Panc1 (cell line): ENCODE measurements at regions not wholly inside any gene's neighbourhood (a gene's known extent, or its start where the extent isn't known, plus 50 kb on each side); places are given as distances from the start of the nearest gene placed in this dataset.

ENCODE experiments used
- ATAC-seq: fragments of 200-7000 bp; cut with Tn5 transposase; 2 replicates; pipeline ENCODE4 v1.9.1; 2020; ENCODE audit warnings: mild to moderate bottlenecking, moderate library complexity
- BruUV-seq: library from RNA; stranded (reverse); fragments of 400-500 nt; replicated peaks from 2 replicates; lab custom pipeline; 2021; lab: Mats Ljungman, UMichigan
- CTCF ChIA-PET: fragments of 300-600 bp; sonication (Branson Sonifier 250); formaldehyde crosslinking; loops from one replicate; lab custom pipeline; 2022; ENCODE audit warnings: antibody characterized with exemption; lab: Charles Lee
- POLR2A ChIA-PET: fragments of 300-600 bp; sonication (Branson Sonifier 250); formaldehyde crosslinking; loops from one replicate; lab custom pipeline; 2022; ENCODE audit warnings: antibody characterized with exemption; lab: Charles Lee
- DNase-seq: peaks from one replicate; pipeline ENCODE4 v3.0.0-alpha.2; 2010; ENCODE audit warnings: low read depth, low spot score
- H3K27ac ChIP-seq: 2 replicates; pipeline ENCODE4 v1.5.1; 2011; ENCODE audit warnings: mild to moderate bottlenecking, low read length, inconsistent platforms
- H3K27me3 ChIP-seq: fragments of 200-500 bp; sonication (Bioruptor generic); 2 replicates; pipeline ENCODE4 v1.6.0; 2014; ENCODE audit warnings: low read length, inconsistent platforms; ENCODE audit not compliant: control insufficient read depth, insufficient read depth
- H3K36me3 ChIP-seq: fragments of 200-500 bp; sonication (Bioruptor generic); 2 replicates; pipeline ENCODE4 v1.5.1; 2014; ENCODE audit warnings: inconsistent platforms, mild to moderate bottlenecking, low read length, moderate library complexity; ENCODE audit not compliant: control insufficient read depth, insufficient read depth
- H3K4me1 ChIP-seq: 2 replicates; pipeline ENCODE4 v1.5.1; 2011; ENCODE audit warnings: inconsistent platforms, mild to moderate bottlenecking, low read length, moderate library complexity; ENCODE audit not compliant: control insufficient read depth, insufficient read depth
- H3K4me3 ChIP-seq, 2 experiments: 2 replicates each; pipeline ENCODE4 v1.5.1; 2011 to 2012; ENCODE audit warnings: low read depth in 2 of 2, low read length in 2 of 2, mild to moderate bottlenecking in 2 of 2, inconsistent platforms in 1 of 2, moderate library complexity in 1 of 2
- H3K9me3 ChIP-seq: fragments of 200-500 bp; sonication (Bioruptor generic); 2 replicates; pipeline ENCODE4 v1.5.1; 2014; ENCODE audit warnings: low read depth, mild to moderate bottlenecking, inconsistent platforms, low read length, moderate library complexity; ENCODE audit not compliant: control insufficient read depth, insufficient read depth
- POLR2AphosphoS5 ChIP-seq: IDR thresholded peaks from 2 replicates; pipeline ENCODE4 v1.6.1; 2012; ENCODE audit warnings: mild to moderate bottlenecking, low read depth, low read length, moderate library complexity
- SIN3A ChIP-seq: IDR thresholded peaks from 2 replicates; pipeline ENCODE4 v1.6.1; 2012; ENCODE audit warnings: low read depth, mild to moderate bottlenecking, low read length, moderate library complexity, borderline replicate concordance; ENCODE audit not compliant: insufficient read depth
- TCF7L2 ChIP-seq: IDR thresholded peaks from 2 replicates; pipeline ENCODE4 v1.6.1; 2011; ENCODE audit warnings: mild to moderate bottlenecking, low read depth, low read length, inconsistent platforms
- in situ Hi-C: cut with HindIII; loops from 2 replicates; pipeline ENCODE4 v1.10.0; 2016; ENCODE audit warnings: low sequenced_read_pairs, low pct_unique_long_range_greater_than_20kb
- intact Hi-C: fragments of 100-400 bp; cut with micrococcal nuclease; formaldehyde crosslinking; loops from one replicate; pipeline ENCODE4 v1.10.0; 2022; ENCODE audit not compliant: unreplicated experiment
- TF ChIP-seq, protein P1 (sequence below), 2 experiments: IDR thresholded peaks; 2 replicates each; pipeline ENCODE4 v1.6.1; 2011 to 2012; ENCODE audit warnings: low read depth in 2 of 2, control low read depth in 1 of 2, low read length in 1 of 2, mild to moderate bottlenecking in 1 of 2, moderate library complexity in 1 of 2; ENCODE audit not compliant: insufficient read depth in 1 of 2
- TF ChIP-seq, protein P2 (sequence below): fragments of 450-650 bp; IDR thresholded peaks from 2 replicates; pipeline ENCODE4 v1.5.1; 2017; ENCODE audit warnings: mild to moderate bottlenecking

GRCh38 chr9:82418334-82418733, 429.8 kb downstream of the SPATA31D1 start:
- Histone ChIP-seq H3K36me3 (no peaks in the 10 kb centered on the region), H3K4me3 (no peak overlapping the region), H3K27ac (no peak overlapping the region), H3K4me1 (no peaks in the 10 kb centered on the region), H3K9me3 (no peaks in the 10 kb centered on the region), H3K27me3 (no peaks in the 10 kb centered on the region)
- BruUV-seq: no TSS peak
- in situ Hi-C loops (no loop called here), intact Hi-C loops (no loop called here)
- CTCF ChIA-PET: no interaction called here
- TF ChIP-seq TCF7L2 (no peak), POLR2AphosphoS5 (no peak), SIN3A (no peak)
- TF ChIP-seq, protein P1, sequence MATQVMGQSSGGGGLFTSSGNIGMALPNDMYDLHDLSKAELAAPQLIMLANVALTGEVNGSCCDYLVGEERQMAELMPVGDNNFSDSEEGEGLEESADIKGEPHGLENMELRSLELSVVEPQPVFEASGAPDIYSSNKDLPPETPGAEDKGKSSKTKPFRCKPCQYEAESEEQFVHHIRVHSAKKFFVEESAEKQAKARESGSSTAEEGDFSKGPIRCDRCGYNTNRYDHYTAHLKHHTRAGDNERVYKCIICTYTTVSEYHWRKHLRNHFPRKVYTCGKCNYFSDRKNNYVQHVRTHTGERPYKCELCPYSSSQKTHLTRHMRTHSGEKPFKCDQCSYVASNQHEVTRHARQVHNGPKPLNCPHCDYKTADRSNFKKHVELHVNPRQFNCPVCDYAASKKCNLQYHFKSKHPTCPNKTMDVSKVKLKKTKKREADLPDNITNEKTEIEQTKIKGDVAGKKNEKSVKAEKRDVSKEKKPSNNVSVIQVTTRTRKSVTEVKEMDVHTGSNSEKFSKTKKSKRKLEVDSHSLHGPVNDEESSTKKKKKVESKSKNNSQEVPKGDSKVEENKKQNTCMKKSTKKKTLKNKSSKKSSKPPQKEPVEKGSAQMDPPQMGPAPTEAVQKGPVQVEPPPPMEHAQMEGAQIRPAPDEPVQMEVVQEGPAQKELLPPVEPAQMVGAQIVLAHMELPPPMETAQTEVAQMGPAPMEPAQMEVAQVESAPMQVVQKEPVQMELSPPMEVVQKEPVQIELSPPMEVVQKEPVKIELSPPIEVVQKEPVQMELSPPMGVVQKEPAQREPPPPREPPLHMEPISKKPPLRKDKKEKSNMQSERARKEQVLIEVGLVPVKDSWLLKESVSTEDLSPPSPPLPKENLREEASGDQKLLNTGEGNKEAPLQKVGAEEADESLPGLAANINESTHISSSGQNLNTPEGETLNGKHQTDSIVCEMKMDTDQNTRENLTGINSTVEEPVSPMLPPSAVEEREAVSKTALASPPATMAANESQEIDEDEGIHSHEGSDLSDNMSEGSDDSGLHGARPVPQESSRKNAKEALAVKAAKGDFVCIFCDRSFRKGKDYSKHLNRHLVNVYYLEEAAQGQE (IDR thresholded peaks at IDR 0.05; ENCODE audit: insufficient read depth in 1 of 2, low read depth in 2 of 2, low read length in 1 of 2): no peak
- TF ChIP-seq, protein P2, sequence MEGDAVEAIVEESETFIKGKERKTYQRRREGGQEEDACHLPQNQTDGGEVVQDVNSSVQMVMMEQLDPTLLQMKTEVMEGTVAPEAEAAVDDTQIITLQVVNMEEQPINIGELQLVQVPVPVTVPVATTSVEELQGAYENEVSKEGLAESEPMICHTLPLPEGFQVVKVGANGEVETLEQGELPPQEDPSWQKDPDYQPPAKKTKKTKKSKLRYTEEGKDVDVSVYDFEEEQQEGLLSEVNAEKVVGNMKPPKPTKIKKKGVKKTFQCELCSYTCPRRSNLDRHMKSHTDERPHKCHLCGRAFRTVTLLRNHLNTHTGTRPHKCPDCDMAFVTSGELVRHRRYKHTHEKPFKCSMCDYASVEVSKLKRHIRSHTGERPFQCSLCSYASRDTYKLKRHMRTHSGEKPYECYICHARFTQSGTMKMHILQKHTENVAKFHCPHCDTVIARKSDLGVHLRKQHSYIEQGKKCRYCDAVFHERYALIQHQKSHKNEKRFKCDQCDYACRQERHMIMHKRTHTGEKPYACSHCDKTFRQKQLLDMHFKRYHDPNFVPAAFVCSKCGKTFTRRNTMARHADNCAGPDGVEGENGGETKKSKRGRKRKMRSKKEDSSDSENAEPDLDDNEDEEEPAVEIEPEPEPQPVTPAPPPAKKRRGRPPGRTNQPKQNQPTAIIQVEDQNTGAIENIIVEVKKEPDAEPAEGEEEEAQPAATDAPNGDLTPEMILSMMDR: no peak
- POLR2A ChIA-PET: no interaction called here
- DNase-seq: no peak
- ATAC-seq: no peak

- no peaks in the 10 kb centered on the region for H3K4me1 ChIP-seq
- H3K27ac ChIP-seq: no peak overlapping the region
- TF ChIP-seq, protein P1 (IDR thresholded peaks at IDR 0.05; ENCODE audit: insufficient read depth in 1 of 2, low read depth in 2 of 2, low read length in 1 of 2): no peak
- TF ChIP-seq, protein P2: no peak
- no peaks in the 10 kb centered on the region for H3K36me3 ChIP-seq
- no peak for ATAC-seq
- H3K27me3 ChIP-seq: no peaks in the 10 kb centered on the region
- H3K4me3 ChIP-seq: no peak overlapping the region
- in situ Hi-C loops (no loop called here), intact Hi-C loops (no loop called here)
- BruUV-seq: no TSS peak
- POLR2A ChIA-PET: no interaction called here
- H3K9me3 ChIP-seq: no peaks in the 10 kb centered on the region
- no peak for DNase-seq
- CTCF ChIA-PET: no interaction called here
Measured at GRCh38 chr9:82419696-82420486, 431.3 kb downstream of the SPATA31D1 start.
